Adipocyte (in vitro differentiated cells): ENCODE measurements at regions not wholly inside any gene's neighbourhood (a gene's known extent, or its start where the extent isn't known, plus 50 kb on each side); places are given as distances from the start of the nearest gene placed in this dataset.

Experiments
- DNase-seq: peaks from one replicate; pipeline ENCODE4 v3.0.0-alpha.2; 2015; ENCODE audit warnings: low read depth
- H3K27me3 ChIP-seq: replicated peaks from 2 replicates; pipeline ENCODE4 v1.7.0; 2013; ENCODE audit warnings: mild to moderate bottlenecking, low read length, moderate library complexity; ENCODE audit not compliant: control insufficient read depth, insufficient read depth
- H3K36me3 ChIP-seq: 2 replicates; pipeline ENCODE4 v1.7.0; 2013; ENCODE audit warnings: low read length, mild to moderate bottlenecking, moderate library complexity; ENCODE audit not compliant: control insufficient read depth, insufficient read depth, severe bottlenecking
- H3K4me1 ChIP-seq: 2 replicates; pipeline ENCODE4 v1.7.0; 2013; ENCODE audit warnings: mild to moderate bottlenecking, low read length, moderate library complexity; ENCODE audit not compliant: control insufficient read depth, insufficient read depth
- H3K4me3 ChIP-seq: 2 replicates; pipeline ENCODE4 v1.7.0; 2013; ENCODE audit warnings: mild to moderate bottlenecking, low read length, moderate library complexity
- H3K9ac ChIP-seq: 2 replicates; pipeline ENCODE4 v1.7.0; 2013; ENCODE audit warnings: mild to moderate bottlenecking, low read length, moderate library complexity
- H3K9me3 ChIP-seq: 2 replicates; pipeline ENCODE4 v1.7.0; 2013; ENCODE audit warnings: mild to moderate bottlenecking, low read length, moderate library complexity; ENCODE audit not compliant: control insufficient read depth

DNA sequence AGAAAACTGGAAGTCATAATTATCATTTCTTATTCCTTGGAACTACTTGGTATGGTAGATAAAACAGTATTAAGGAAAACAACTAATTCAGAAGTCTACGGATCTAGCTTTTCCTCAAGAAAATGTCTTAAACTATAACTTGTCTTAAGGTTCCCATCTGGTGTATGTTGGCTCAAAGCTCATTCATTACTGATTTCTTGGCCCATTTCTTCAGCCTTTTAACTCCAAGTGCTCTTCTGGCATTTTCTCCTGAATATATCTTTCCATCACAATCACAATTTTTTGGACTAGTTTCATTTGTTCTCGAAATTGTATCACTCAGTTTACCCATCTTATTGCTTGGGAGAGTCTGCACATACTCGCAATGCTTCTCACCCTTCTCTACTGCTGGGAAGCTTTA is 150.1 kb downstream of the C12orf50 start:
- DNase-seq = no peak
- Histone ChIP-seq H3K4me1 (no peaks in the 10 kb centered on the region), H3K27me3 (no peaks in the 10 kb centered on the region), H3K4me3 (no peak overlapping the region), H3K9ac (no peak overlapping the region), H3K9me3 (no peaks in the 10 kb centered on the region), H3K36me3 (no peaks in the 10 kb centered on the region)

DNA sequence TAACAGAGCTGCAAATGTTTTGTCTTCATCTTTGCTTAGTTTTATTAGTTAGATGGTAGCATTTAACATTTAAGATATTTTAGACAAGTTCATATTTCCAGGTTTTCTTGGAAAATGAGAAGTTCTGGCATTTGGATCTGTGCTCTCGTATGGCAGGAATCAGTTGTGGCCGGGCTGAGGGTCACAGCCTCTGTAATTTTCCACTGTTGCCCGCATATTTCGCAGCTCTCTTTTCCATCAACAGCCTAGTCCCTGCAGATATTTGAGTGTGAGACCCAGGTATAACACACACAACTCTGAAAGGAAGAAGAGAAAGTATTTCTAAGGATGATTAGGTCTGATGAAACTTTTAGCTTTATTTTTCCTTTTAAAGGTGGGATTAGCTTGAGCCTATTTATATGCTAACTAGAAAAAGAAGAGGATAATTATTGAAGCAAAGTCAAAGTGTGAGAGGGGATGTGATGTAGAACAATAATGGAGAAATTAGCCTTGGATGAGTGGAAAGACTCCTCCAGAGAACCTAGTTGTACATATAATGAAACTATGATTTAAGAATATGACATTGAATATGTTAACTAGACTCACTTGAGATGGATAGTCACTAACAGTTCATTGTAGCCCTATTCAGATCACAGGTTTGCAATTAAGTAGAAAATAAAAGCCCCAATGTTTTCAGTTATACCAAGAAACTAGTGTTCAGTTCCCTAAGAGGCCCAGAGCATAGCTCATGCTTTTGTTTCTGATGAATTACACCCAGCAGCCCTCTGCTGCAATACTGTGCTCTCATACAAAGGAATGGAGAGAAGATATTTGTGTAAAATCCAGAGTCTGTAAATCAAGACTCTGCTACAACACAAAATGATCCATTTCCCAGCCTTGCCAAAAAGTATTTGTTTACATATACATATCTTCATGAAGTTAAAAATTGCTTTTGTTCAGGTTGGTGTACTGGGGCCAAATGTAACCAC is 158.4 kb downstream of the C12orf50 start:
- Histone ChIP-seq H3K36me3 (no peaks in the 10 kb centered on the region), H3K27me3 (no peaks in the 10 kb centered on the region), H3K9ac (no peak overlapping the region), H3K4me3 (no peak overlapping the region), H3K9me3 (no peaks in the 10 kb centered on the region), H3K4me1 (peaks cover 20% of the 10 kb centered on the region)
- DNase-seq = peak; percentile 61

- DNase-seq = peak; percentile 16
- H3K9ac ChIP-seq = no peak overlapping the region
- H3K4me3 ChIP-seq = no peak overlapping the region
- H3K36me3 ChIP-seq = no peaks in the 10 kb centered on the region
- peaks cover 20% of the 10 kb centered on the region for H3K4me1 ChIP-seq
- H3K9me3 ChIP-seq = no peaks in the 10 kb centered on the region
- H3K27me3 ChIP-seq = no peaks in the 10 kb centered on the region
Measured at GRCh38 chr12:87870061-87870460, 159.1 kb downstream of the C12orf50 start.

- no peaks in the 10 kb centered on the region for H3K27me3 ChIP-seq
- no peak overlapping the region for H3K9ac ChIP-seq
- no peaks in the 10 kb centered on the region for H3K9me3 ChIP-seq
- peak; percentile 41 for DNase-seq
- H3K36me3 ChIP-seq = no peaks in the 10 kb centered on the region
- peaks cover 20% of the 10 kb centered on the region for H3K4me1 ChIP-seq
- H3K4me3 ChIP-seq = no peak overlapping the region
Measured at GRCh38 chr12:87866578-87867292, 162.5 kb downstream of the C12orf50 start.

GRCh38 chr12:87861791-87862190 is 167.4 kb downstream of the C12orf50 start:
- Histone ChIP-seq H3K4me1 (no peaks in the 10 kb centered on the region), H3K27me3 (no peaks in the 10 kb centered on the region), H3K4me3 (no peak overlapping the region), H3K36me3 (no peaks in the 10 kb centered on the region), H3K9ac (no peak overlapping the region), H3K9me3 (no peaks in the 10 kb centered on the region)
- no peak for DNase-seq

DNA sequence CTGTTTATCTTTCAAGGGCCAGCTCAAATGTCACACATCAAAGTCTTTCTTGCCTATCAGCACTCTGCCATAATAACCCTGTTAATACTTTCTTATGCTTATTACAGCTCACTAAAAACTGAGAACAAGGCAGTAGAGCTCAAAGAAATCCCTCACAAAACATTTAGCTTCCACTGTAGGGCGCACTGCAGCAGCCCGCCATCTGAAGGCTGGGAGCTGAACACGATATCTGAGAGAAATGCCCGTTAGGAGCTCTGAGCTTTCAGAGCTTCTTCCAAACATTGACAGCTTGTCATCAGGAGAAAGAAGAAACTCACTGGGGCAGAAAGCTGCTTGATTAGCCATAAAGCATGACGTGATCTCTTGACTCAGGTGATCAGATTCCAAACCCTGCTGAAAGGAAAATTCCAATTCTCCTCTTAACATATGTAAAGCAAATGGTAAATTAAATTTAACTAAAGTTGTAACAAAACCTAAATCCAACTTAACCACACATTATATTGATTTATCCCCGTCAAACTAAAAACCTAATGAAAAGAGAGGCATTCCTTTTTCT is 175.7 kb downstream of the C12orf50 start:
- no peak for DNase-seq
- Histone ChIP-seq H3K4me1 (no peaks in the 10 kb centered on the region), H3K27me3 (no peaks in the 10 kb centered on the region), H3K9me3 (no peaks in the 10 kb centered on the region), H3K9ac (no peak overlapping the region), H3K4me3 (no peak overlapping the region), H3K36me3 (no peaks in the 10 kb centered on the region)

- H3K27me3 ChIP-seq = no peaks in the 10 kb centered on the region
- H3K9ac ChIP-seq = no peak overlapping the region
- DNase-seq = no peak
- H3K36me3 ChIP-seq = no peaks in the 10 kb centered on the region
- no peak overlapping the region for H3K4me3 ChIP-seq
- H3K9me3 ChIP-seq = no peaks in the 10 kb centered on the region
- peaks cover 6% of the 10 kb centered on the region for H3K4me1 ChIP-seq
Measured at GRCh38 chr12:87849074-87849473, 180.1 kb downstream of the C12orf50 start.

GRCh38 chr12:87848248-87848868 is 180.8 kb downstream of the C12orf50 start:
- H3K27me3 ChIP-seq = no peaks in the 10 kb centered on the region
- H3K9me3 ChIP-seq = no peaks in the 10 kb centered on the region
- H3K9ac ChIP-seq = no peak overlapping the region
- H3K4me1 ChIP-seq = peaks cover 6% of the 10 kb centered on the region
- H3K4me3 ChIP-seq = no peak overlapping the region
- no peaks in the 10 kb centered on the region for H3K36me3 ChIP-seq
- DNase-seq = peak; percentile 88

DNA sequence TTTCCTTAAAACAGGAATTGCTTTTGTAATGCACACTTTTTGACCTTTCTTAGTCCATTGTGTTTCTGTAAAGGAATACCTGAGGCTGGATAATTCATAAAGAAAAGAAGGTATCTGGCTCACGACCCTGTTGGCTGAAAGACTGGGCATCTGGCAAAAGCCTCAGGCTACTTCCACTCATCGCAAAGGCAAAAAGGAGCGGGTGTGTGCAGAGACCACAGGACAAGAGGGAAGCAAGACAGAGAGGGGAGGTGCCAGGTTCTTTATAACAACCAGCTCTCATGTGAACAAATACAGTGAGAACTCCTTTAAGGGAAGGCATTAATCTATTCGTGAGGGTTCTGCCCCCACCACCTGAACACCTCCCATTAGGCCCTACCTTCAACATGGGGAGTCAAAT is 182.1 kb downstream of the C12orf50 start:
- no peak overlapping the region for H3K9ac ChIP-seq
- no peaks in the 10 kb centered on the region for H3K36me3 ChIP-seq
- no peak overlapping the region for H3K4me3 ChIP-seq
- no peak for DNase-seq
- H3K4me1 ChIP-seq = peaks cover 6% of the 10 kb centered on the region
- no peaks in the 10 kb centered on the region for H3K9me3 ChIP-seq
- H3K27me3 ChIP-seq = no peaks in the 10 kb centered on the region

DNA sequence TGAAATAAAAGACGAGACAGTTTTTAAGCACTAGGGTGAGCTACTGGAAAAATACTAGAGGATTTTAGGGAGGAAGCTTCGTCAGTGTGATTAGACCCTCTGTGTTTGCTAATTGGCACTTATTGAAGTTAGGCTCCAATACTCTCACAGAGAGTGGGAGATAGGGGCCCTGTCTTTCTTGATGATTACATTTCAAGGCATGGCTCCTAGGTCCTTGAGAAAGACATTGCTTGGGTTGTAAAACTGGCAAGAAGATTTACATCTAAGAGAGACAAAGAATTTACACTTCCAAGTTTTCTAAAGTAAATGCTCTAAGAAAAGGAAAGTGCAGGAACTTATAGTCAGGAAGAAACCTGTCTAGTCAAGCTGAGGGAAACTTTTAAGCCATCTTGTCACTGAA is 183.2 kb downstream of the C12orf50 start:
- no peak overlapping the region for H3K9ac ChIP-seq
- no peaks in the 10 kb centered on the region for H3K27me3 ChIP-seq
- H3K4me3 ChIP-seq = no peak overlapping the region
- H3K36me3 ChIP-seq = no peaks in the 10 kb centered on the region
- DNase-seq = no peak
- H3K4me1 ChIP-seq = peaks cover 6% of the 10 kb centered on the region
- H3K9me3 ChIP-seq = no peaks in the 10 kb centered on the region

GRCh38 chr12:87841935-87842334 is 187.3 kb downstream of the C12orf50 start:
- DNase-seq = no peak
- no peak overlapping the region for H3K4me3 ChIP-seq

More at GRCh38 chr12:87841935-87842334, 187.3 kb downstream of the C12orf50 start:
- Histone ChIP-seq H3K27me3 (no peaks in the 10 kb centered on the region), H3K36me3 (no peaks in the 10 kb centered on the region), H3K9me3 (no peaks in the 10 kb centered on the region), H3K4me1 (no peaks in the 10 kb centered on the region), H3K9ac (no peak overlapping the region)
